HCT116 (cell line): ENCODE measurements at regions not wholly inside any gene's neighbourhood (a gene's known extent, or its start where the extent isn't known, plus 50 kb on each side); places are given as distances from the start of the nearest gene placed in this dataset.

Source experiments
- ATAC-seq: fragments of 200-7000 bp; cut with Tn5 transposase; 2 replicates; pipeline ENCODE4 v1.9.1; 2020; ENCODE audit warnings: mild to moderate bottlenecking, moderate library complexity
- BruUV-seq: library from RNA; stranded (reverse); fragments of 400-500 nt; replicated peaks from 2 replicates; lab custom pipeline; 2021; lab: Mats Ljungman, UMichigan
- CTCF ChIA-PET: fragments of 300-600 bp; sonication (Branson Sonifier 250); formaldehyde crosslinking; loops from one replicate; lab custom pipeline; 2021; ENCODE audit warnings: antibody characterized with exemption; lab: Charles Lee
- POLR2A ChIA-PET: fragments of 300-600, 350-600 bp; sonication (Branson Sonifier 250); formaldehyde crosslinking; loops from one replicate; lab custom pipeline; 2021; ENCODE audit warnings: antibody characterized with exemption; lab: Charles Lee
- RAD21 ChIA-PET, 2 experiments: fragments of 300-600 bp; sonication (Branson Sonifier 250); formaldehyde crosslinking; loops; one replicate each; lab custom pipeline; 2023; ENCODE audit warnings: low total read pairs in 2 of 2; ENCODE audit not compliant: uncharacterized antibody in 2 of 2, unreplicated experiment in 2 of 2, low non-redundant PET in 1 of 2; lab: Charles Lee
- DNase-seq: peaks from one replicate; pipeline ENCODE4 v3.0.0-alpha.2; 2010; ENCODE audit warnings: low read depth, low spot score
- H2AFZ ChIP-seq: fragments of 200-600 bp; shearing (Covaris generic), sonication (generic); 2 replicates; pipeline ENCODE4 v1.6.1; 2017; ENCODE audit warnings: low read depth, mixed run types, mixed read lengths, antibody characterized with exemption, low read length; ENCODE audit not compliant: poor library complexity, severe bottlenecking
- H3K27ac ChIP-seq: 2 replicates; pipeline ENCODE4 v1.5.1; 2012; ENCODE audit warnings: low read depth, low read length
- H3K27me3 ChIP-seq: fragments of 200-600 bp; sonication (generic); 2 replicates; pipeline ENCODE4 v1.6.1; 2016; ENCODE audit warnings: mixed run types, low read length, mixed read lengths; ENCODE audit not compliant: insufficient read depth
- H3K36me3 ChIP-seq, 2 experiments: fragments of 200-500 bp in 1 of 2; fragments of 200-600 bp in 1 of 2; sonication (Bioruptor generic) in 1 of 2; sonication (generic) in 1 of 2; 2 replicates each; pipeline versions ENCODE4 v1.5.1 to v1.6.1; 2014 to 2016; ENCODE audit warnings: low read length in 2 of 2, inconsistent platforms in 1 of 2, mixed read lengths in 1 of 2, mixed run types in 1 of 2; ENCODE audit not compliant: insufficient read depth in 2 of 2, control insufficient read depth in 1 of 2
- H3K4me1 ChIP-seq, 2 experiments: fragments of 200-600 bp in 1 of 2; sonication (generic) in 1 of 2; 2 replicates each; pipeline versions ENCODE4 v1.5.1 to v1.6.1; 2012 to 2017; ENCODE audit warnings: low read length in 2 of 2, inconsistent platforms in 1 of 2, mild to moderate bottlenecking in 1 of 2, mixed read lengths in 1 of 2, mixed run types in 1 of 2, moderate library complexity in 1 of 2; ENCODE audit not compliant: insufficient read depth in 2 of 2, control insufficient read depth in 1 of 2
- H3K4me2 ChIP-seq: fragments of 200-600 bp; sonication (generic); 2 replicates; pipeline ENCODE4 v1.6.1; 2017; ENCODE audit warnings: mixed run types, low read length, mixed read lengths
- H3K4me3 ChIP-seq, 2 experiments: fragments of 200-600 bp in 1 of 2; sonication (generic) in 1 of 2; replicated peaks in 1 of 2; 2 replicates each; pipeline ENCODE4 v1.5.1; 2011 to 2016; ENCODE audit warnings: low read length in 2 of 2, control low read depth in 1 of 2, low read depth in 1 of 2, mild to moderate bottlenecking in 1 of 2, mixed read lengths in 1 of 2, mixed run types in 1 of 2
- H3K79me2 ChIP-seq: fragments of 200-600 bp; sonication (generic); 2 replicates; pipeline ENCODE4 v1.6.1; 2017; ENCODE audit warnings: mild to moderate bottlenecking, mixed run types, low read length, moderate library complexity, mixed read lengths; ENCODE audit not compliant: insufficient read depth
- H3K9ac ChIP-seq: fragments of 200-600 bp; sonication (generic); 2 replicates; pipeline ENCODE4 v1.6.1; 2016; ENCODE audit warnings: low read length, mixed read lengths
- H3K9me2 ChIP-seq: fragments of 200-600 bp; sonication (generic), shearing (Covaris generic); 2 replicates; pipeline ENCODE4 v1.6.1; 2017; ENCODE audit warnings: mixed run types, mild to moderate bottlenecking, moderate library complexity; ENCODE audit not compliant: insufficient read depth
- H3K9me3 ChIP-seq, 2 experiments: fragments of 200-500 bp in 1 of 2; fragments of 200-600 bp in 1 of 2; sonication (Bioruptor generic) in 1 of 2; sonication (generic) in 1 of 2; 2 replicates each; pipeline ENCODE4 v1.6.1; 2014 to 2017; ENCODE audit warnings: low read length in 2 of 2, mixed read lengths in 2 of 2, inconsistent platforms in 1 of 2, low read depth in 1 of 2, mild to moderate bottlenecking in 1 of 2, mixed run types in 1 of 2, moderate library complexity in 1 of 2; ENCODE audit not compliant: control insufficient read depth in 1 of 2, insufficient read depth in 1 of 2
- H4K20me1 ChIP-seq: fragments of 200-600 bp; sonication (generic), shearing (Covaris generic); 2 replicates; pipeline ENCODE4 v1.6.1; 2017; ENCODE audit warnings: mixed run types, mild to moderate bottlenecking, moderate library complexity; ENCODE audit not compliant: insufficient read depth
- CEBPB ChIP-seq: IDR thresholded peaks from 2 replicates; pipeline ENCODE4 v1.6.1; 2012; ENCODE audit warnings: low read depth
- CTCF ChIP-seq, 3 experiments: fragments of 200-600 bp in 1 of 3; sonication (generic) in 1 of 3; IDR thresholded peaks in 2 of 3; conservative IDR thresholded peaks in 1 of 3; 2 replicates each; pipeline ENCODE4 v1.5.1; 2012 to 2017; ENCODE audit warnings: low read depth in 2 of 3, low read length in 2 of 3, antibody characterized with exemption in 1 of 3, borderline replicate concordance in 1 of 3, control low read depth in 1 of 3, mild to moderate bottlenecking in 1 of 3, mixed read lengths in 1 of 3, mixed run types in 1 of 3, moderate library complexity in 1 of 3; ENCODE audit not compliant: insufficient read depth in 1 of 3
- EGR1 ChIP-seq: IDR thresholded peaks from 2 replicates; pipeline ENCODE4 v1.6.1; 2012; ENCODE audit warnings: low read depth
- ELF1 ChIP-seq: IDR thresholded peaks from 2 replicates; pipeline ENCODE4 v1.6.1; 2012; ENCODE audit warnings: low read depth, borderline replicate concordance
- EZH2phosphoT487 ChIP-seq: fragments of 200-600 bp; IDR thresholded peaks from 2 replicates; pipeline ENCODE4 v1.6.1; 2018; ENCODE audit warnings: antibody characterized with exemption, borderline replicate concordance
- JUND ChIP-seq: IDR thresholded peaks from 2 replicates; pipeline ENCODE4 v1.6.1; 2012
- POLR2AphosphoS5 ChIP-seq: IDR thresholded peaks from 2 replicates; pipeline ENCODE4 v1.6.1; 2011; ENCODE audit warnings: mild to moderate bottlenecking, low read depth, low read length, moderate library complexity
- RAD21 ChIP-seq: IDR thresholded peaks from 2 replicates; pipeline ENCODE4 v1.6.1; 2012; ENCODE audit warnings: low read depth, mild to moderate bottlenecking
- SRF ChIP-seq: IDR thresholded peaks from 2 replicates; pipeline ENCODE4 v1.6.1; 2012; ENCODE audit warnings: low read depth
- TCF7L2 ChIP-seq: IDR thresholded peaks from 2 replicates; pipeline ENCODE4 v1.7.0; 2011; ENCODE audit warnings: borderline replicate concordance, inconsistent platforms; ENCODE audit not compliant: insufficient read depth, insufficient read length; ENCODE audit errors: extremely low read depth
- ZNF274 ChIP-seq: fragments of 200-500 bp; sonication (Bioruptor generic); IDR thresholded peaks from 2 replicates; pipeline ENCODE4 v1.6.1; 2014; ENCODE audit warnings: mild to moderate bottlenecking, low read depth, low read length, inconsistent platforms
- intact Hi-C: fragments of 100-400 bp; cut with micrococcal nuclease; formaldehyde crosslinking; loops from 2 replicates; pipeline ENCODE4 v1.10.0; 2022
- TF ChIP-seq, protein P1 (sequence below): IDR thresholded peaks from 2 replicates; pipeline ENCODE4 v1.6.1; 2012; ENCODE audit warnings: low read depth
- TF ChIP-seq, protein P2 (sequence below): IDR thresholded peaks from 2 replicates; pipeline ENCODE4 v1.6.1; 2012

- POLR2A ChIA-PET, result no interaction called here
- no TSS peak for BruUV-seq
- no peaks in the 10 kb centered on the region for H3K79me2 ChIP-seq
- CTCF ChIA-PET, result no interaction called here
- TF ChIP-seq SRF (no peak), ZNF274 (no peak), TCF7L2 (no peak), JUND (no peak), EGR1 (no peak), CEBPB (no peak), RAD21 (no peak), POLR2AphosphoS5 (no peak), EZH2phosphoT487 (no peak), ELF1 (no peak), CTCF (IDR thresholded peaks at IDR 0.05 in 2 of 3, conservative IDR thresholded peaks at IDR 0.05 in 1 of 3; ENCODE audit: borderline replicate concordance in 1 of 3, insufficient read depth in 1 of 3, low read depth in 2 of 3, low read length in 2 of 3) (no peak)
- TF ChIP-seq, protein P1, sequence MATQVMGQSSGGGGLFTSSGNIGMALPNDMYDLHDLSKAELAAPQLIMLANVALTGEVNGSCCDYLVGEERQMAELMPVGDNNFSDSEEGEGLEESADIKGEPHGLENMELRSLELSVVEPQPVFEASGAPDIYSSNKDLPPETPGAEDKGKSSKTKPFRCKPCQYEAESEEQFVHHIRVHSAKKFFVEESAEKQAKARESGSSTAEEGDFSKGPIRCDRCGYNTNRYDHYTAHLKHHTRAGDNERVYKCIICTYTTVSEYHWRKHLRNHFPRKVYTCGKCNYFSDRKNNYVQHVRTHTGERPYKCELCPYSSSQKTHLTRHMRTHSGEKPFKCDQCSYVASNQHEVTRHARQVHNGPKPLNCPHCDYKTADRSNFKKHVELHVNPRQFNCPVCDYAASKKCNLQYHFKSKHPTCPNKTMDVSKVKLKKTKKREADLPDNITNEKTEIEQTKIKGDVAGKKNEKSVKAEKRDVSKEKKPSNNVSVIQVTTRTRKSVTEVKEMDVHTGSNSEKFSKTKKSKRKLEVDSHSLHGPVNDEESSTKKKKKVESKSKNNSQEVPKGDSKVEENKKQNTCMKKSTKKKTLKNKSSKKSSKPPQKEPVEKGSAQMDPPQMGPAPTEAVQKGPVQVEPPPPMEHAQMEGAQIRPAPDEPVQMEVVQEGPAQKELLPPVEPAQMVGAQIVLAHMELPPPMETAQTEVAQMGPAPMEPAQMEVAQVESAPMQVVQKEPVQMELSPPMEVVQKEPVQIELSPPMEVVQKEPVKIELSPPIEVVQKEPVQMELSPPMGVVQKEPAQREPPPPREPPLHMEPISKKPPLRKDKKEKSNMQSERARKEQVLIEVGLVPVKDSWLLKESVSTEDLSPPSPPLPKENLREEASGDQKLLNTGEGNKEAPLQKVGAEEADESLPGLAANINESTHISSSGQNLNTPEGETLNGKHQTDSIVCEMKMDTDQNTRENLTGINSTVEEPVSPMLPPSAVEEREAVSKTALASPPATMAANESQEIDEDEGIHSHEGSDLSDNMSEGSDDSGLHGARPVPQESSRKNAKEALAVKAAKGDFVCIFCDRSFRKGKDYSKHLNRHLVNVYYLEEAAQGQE, result no peak
- TF ChIP-seq, protein P2, sequence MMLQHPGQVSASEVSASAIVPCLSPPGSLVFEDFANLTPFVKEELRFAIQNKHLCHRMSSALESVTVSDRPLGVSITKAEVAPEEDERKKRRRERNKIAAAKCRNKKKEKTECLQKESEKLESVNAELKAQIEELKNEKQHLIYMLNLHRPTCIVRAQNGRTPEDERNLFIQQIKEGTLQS, result no peak
- RAD21 ChIA-PET, result no interaction called here
- H4K20me1 ChIP-seq, result no peaks in the 10 kb centered on the region
- H3K9me2 ChIP-seq, result no peaks in the 10 kb centered on the region
- H3K27me3 ChIP-seq, result no peaks in the 10 kb centered on the region
- DNase-seq (no peak), ATAC-seq (no peak)
- H3K9ac ChIP-seq, result no peak overlapping the region
- no peak overlapping the region for H3K4me2 ChIP-seq
- H3K4me3 ChIP-seq, result no peak overlapping the region
- no peak overlapping the region for H2AFZ ChIP-seq
- H3K4me1 ChIP-seq, result no peaks in the 10 kb centered on the region
- intact Hi-C loops, result no loop called here
- no peak overlapping the region for H3K27ac ChIP-seq
- no peaks in the 10 kb centered on the region for H3K9me3 ChIP-seq
- no peaks in the 10 kb centered on the region for H3K36me3 ChIP-seq
Measured at GRCh38 chr20:29318871-29319461, 1938.5 kb upstream of the DEFB115 start.
